ENCODE measurements at regions not wholly inside any gene's neighbourhood (a gene's known extent, or its start where the extent isn't known, plus 50 kb on each side); places are given as distances from the start of the nearest gene placed in this dataset.

DNA sequence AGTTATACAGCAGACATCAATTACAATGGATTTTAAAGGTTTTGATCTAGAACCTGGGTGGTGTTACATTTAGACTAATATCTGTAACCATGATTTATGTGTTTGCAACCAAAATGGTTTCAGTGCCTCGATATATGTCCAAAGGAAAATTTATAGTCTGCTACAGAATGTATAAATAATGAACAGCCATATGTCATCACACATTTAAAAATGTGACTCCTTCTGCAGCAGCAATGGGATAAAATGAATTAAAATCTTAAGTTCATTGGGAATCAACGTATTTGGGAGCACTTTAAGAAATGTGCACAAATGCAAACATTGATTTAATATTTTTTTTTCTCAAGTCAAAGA, 610.2 kb downstream of the TMEM114 start:
- Mint-ChIP-seq H3K4me1 (no peaks in the 10 kb centered on the region), H3K27ac (no peak overlapping the region), H3K36me3 (ENCODE audit: low read depth) (no peaks in the 10 kb centered on the region), H3K4me3 (no peak overlapping the region), H3K9me3 (peaks cover 2% of the 10 kb centered on the region), H3K27me3 (no peaks in the 10 kb centered on the region)
- CTCF ChIA-PET, result no interaction called here
- TF ChIP-seq, protein P1, sequence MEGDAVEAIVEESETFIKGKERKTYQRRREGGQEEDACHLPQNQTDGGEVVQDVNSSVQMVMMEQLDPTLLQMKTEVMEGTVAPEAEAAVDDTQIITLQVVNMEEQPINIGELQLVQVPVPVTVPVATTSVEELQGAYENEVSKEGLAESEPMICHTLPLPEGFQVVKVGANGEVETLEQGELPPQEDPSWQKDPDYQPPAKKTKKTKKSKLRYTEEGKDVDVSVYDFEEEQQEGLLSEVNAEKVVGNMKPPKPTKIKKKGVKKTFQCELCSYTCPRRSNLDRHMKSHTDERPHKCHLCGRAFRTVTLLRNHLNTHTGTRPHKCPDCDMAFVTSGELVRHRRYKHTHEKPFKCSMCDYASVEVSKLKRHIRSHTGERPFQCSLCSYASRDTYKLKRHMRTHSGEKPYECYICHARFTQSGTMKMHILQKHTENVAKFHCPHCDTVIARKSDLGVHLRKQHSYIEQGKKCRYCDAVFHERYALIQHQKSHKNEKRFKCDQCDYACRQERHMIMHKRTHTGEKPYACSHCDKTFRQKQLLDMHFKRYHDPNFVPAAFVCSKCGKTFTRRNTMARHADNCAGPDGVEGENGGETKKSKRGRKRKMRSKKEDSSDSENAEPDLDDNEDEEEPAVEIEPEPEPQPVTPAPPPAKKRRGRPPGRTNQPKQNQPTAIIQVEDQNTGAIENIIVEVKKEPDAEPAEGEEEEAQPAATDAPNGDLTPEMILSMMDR (IDR thresholded peaks at IDR 0.05), result no peak
- POLR2A ChIA-PET, result no interaction called here
- intact Hi-C loops (cut with micrococcal nuclease), result no loop called here
- no peak for ATAC-seq (ENCODE audit: low read depth)
- DNase-seq, result no peak

DNA sequence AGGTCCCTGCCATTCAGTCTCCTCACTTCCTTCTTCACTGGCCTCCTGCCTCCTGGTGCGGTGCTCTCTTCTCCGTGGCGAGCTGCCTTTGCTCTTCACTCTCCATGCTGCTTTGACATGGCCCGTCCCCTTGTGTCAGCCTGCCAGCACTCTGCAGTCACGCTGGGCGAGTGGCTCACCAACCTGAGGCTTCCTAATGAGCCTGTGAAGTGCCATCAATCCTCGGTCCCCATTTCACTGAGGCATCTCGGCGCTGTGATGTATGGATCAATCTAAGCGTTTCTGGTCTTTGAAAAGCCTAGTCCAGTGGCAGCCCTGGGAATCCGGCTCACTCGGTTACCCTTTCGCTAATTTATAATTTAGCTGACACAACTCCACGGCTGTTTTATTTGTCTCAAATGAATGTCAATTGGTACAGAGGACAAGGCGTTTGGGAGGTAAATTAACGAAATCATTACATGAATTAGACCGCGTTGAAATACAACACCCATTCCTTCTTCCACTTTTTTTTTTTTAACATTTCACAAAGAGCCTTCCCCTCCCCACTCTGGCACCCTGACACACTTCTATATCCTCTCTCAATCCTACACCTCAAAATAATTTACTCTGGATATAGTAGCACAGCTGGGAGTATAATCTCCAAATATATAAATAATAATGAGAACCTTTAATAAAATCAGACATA, 610.7 kb downstream of the TMEM114 start:
- intact Hi-C loops (cut with micrococcal nuclease), result no loop called here
- ATAC-seq (ENCODE audit: low read depth) (no peak), DNase-seq (no peak)
- TF ChIP-seq, protein P1 (IDR thresholded peaks at IDR 0.05), result no peak
- ChIA-PET CTCF (no interaction called here), POLR2A (no interaction called here)
- H3K4me1 Mint-ChIP-seq, result no peaks in the 10 kb centered on the region
- H3K9me3 Mint-ChIP-seq, result peaks cover 2% of the 10 kb centered on the region
- H3K4me3 Mint-ChIP-seq, result no peak overlapping the region
- H3K36me3 Mint-ChIP-seq (ENCODE audit: low read depth), result no peaks in the 10 kb centered on the region
- no peaks in the 10 kb centered on the region for H3K27me3 Mint-ChIP-seq
- no peak overlapping the region for H3K27ac Mint-ChIP-seq

DNA sequence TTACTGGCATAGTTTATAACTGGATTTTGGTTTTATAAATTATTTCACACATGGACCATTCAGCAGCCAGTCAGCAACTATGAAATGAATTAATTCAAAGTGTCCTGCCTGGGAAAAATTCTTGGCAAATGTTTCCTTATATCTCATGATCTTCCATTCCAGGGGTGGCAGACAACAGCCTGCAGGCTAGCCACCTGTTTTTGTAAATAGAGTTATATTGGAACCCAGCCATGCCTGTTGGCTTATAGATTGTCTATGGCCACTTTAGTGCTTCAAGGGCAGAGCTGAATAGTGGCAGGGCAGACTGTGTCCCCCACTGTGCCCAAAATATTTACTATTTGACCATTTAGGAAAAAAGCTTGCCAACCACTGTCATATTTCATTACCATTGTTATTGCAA, 613.7 kb downstream of the TMEM114 start:
- no peaks in the 10 kb centered on the region for H3K36me3 Mint-ChIP-seq (ENCODE audit: low read depth)
- peaks cover 2% of the 10 kb centered on the region for H3K9me3 Mint-ChIP-seq
- intact Hi-C loops (cut with micrococcal nuclease), result no loop called here
- ChIA-PET CTCF (no interaction called here), POLR2A (no interaction called here)
- DNase-seq (no peak), ATAC-seq (ENCODE audit: low read depth) (no peak)
- TF ChIP-seq, protein P1 (IDR thresholded peaks at IDR 0.05), result no peak
- no peaks in the 10 kb centered on the region for H3K4me1 Mint-ChIP-seq
- no peaks in the 10 kb centered on the region for H3K27me3 Mint-ChIP-seq
- no peak overlapping the region for H3K27ac Mint-ChIP-seq
- H3K4me3 Mint-ChIP-seq, result no peak overlapping the region

DNA sequence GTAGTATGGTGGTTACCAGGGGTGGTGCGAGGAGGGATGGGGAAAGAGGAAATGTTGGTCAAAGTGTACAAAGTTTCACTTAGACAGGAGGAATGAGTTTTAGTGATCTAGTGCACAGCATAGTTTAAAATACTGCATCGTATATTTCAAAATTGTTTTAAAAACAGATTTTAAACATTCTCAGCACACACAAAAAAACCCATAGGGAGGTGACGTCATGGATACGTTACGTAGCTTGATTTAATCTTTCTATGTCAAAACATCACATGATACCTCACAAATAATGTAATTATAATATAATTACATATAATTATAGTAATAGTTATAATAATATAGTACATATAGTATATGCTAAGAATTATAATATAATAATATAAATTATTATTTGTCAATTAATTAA, 614.2 kb downstream of the TMEM114 start:
- no peak overlapping the region for H3K4me3 Mint-ChIP-seq
- H3K36me3 Mint-ChIP-seq (ENCODE audit: low read depth), result no peaks in the 10 kb centered on the region
- DNase-seq (no peak), ATAC-seq (ENCODE audit: low read depth) (no peak)
- CTCF ChIA-PET, result no interaction called here
- H3K27me3 Mint-ChIP-seq, result no peaks in the 10 kb centered on the region
- peaks cover 2% of the 10 kb centered on the region for H3K9me3 Mint-ChIP-seq
- H3K4me1 Mint-ChIP-seq, result no peaks in the 10 kb centered on the region
- TF ChIP-seq, protein P1 (IDR thresholded peaks at IDR 0.05), result no peak
- no peak overlapping the region for H3K27ac Mint-ChIP-seq
- POLR2A ChIA-PET, result no interaction called here
- intact Hi-C loops (cut with micrococcal nuclease), result no loop called here

DNA sequence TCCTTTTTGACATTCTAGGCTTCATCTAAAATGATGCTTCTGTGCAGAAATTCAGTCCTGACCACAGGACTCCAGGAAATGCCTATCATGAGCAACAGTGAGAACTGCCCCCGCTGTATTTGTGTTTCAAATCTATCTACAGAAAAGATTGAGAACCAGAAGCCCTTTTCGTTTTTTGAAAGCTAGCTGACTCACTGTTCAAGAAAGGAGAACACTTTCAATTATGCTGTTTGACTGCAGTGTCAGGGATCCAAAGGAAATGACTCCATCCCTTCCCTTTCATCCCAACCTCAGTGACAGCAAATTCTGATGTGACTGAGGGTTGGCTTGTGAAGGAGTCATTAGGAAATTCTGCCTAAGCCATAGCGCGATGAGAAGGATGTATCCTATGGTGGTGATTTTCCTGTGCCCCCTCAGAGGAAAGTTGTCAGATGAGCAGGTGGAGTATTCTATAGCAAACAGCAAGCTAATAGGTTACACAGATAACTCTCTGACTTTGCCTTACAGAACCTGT, 622.3 kb downstream of the TMEM114 start:
- peaks cover 4% of the 10 kb centered on the region for H3K9me3 Mint-ChIP-seq
- intact Hi-C loops (cut with micrococcal nuclease), result no loop called here
- ATAC-seq (ENCODE audit: low read depth) (no peak), DNase-seq (no peak)
- H3K36me3 Mint-ChIP-seq (ENCODE audit: low read depth), result no peaks in the 10 kb centered on the region
- H3K4me1 Mint-ChIP-seq, result no peaks in the 10 kb centered on the region
- H3K4me3 Mint-ChIP-seq, result no peak overlapping the region
- ChIA-PET CTCF (no interaction called here), POLR2A (no interaction called here)
- H3K27ac Mint-ChIP-seq, result no peak overlapping the region
- no peaks in the 10 kb centered on the region for H3K27me3 Mint-ChIP-seq
- TF ChIP-seq, protein P1 (IDR thresholded peaks at IDR 0.05), result no peak

Measured in activated B cell treated with CpG ODN at 0.5 μM for 24 hours (primary cell).